Progenitor cell of endocrine pancreas (in vitro differentiated cells): ENCODE measurements at regions not wholly inside any gene's neighbourhood (a gene's known extent, or its start where the extent isn't known, plus 50 kb on each side); places are given as distances from the start of the nearest gene placed in this dataset.

ENCODE experiments used
- DNase-seq: peaks from one replicate; pipeline ENCODE4 v3.0.0; 2021; ENCODE audit warnings: low spot score; ENCODE audit not compliant: unreplicated experiment
- H3K27ac Mint-ChIP-seq: 2 replicates; pipeline ENCODE4 v1.8.0; 2021; ENCODE audit warnings: mild to moderate bottlenecking, moderate library complexity, mixed read lengths
- H3K27me3 Mint-ChIP-seq: 2 replicates; pipeline ENCODE4 v1.8.0; 2021; ENCODE audit warnings: mixed read lengths
- H3K36me3 Mint-ChIP-seq: 2 replicates; pipeline ENCODE4 v1.8.0; 2022; ENCODE audit warnings: mixed read lengths; ENCODE audit not compliant: insufficient read depth
- H3K4me1 Mint-ChIP-seq: 2 replicates; pipeline ENCODE4 v1.8.0; 2021; ENCODE audit warnings: low read depth, mixed read lengths
- H3K4me3 Mint-ChIP-seq: 2 replicates; pipeline ENCODE4 v1.8.0; 2021; ENCODE audit warnings: low read depth, mild to moderate bottlenecking, moderate library complexity, mixed read lengths
- H3K9me3 Mint-ChIP-seq: 2 replicates; pipeline ENCODE4 v1.8.0; 2021; ENCODE audit warnings: low read depth, mixed read lengths
- CTCF ChIP-seq: fragments of 200-600 bp; sonication (generic); IDR thresholded peaks from one replicate; pipeline ENCODE4 v1.5.0; 2021; ENCODE audit warnings: antibody characterized with exemption, mild to moderate bottlenecking; ENCODE audit not compliant: unreplicated experiment

GRCh38 chr3:19775765-19776164 is 158.3 kb downstream of the EFHB start:
- no peak for TF ChIP-seq CTCF
- Mint-ChIP-seq H3K4me3 (no peak overlapping the region), H3K27ac (no peak overlapping the region), H3K27me3 (no peaks in the 10 kb centered on the region), H3K36me3 (no peaks in the 10 kb centered on the region), H3K9me3 (no peaks in the 10 kb centered on the region), H3K4me1 (peaks cover 4% of the 10 kb centered on the region)
- DNase-seq: no peak

GRCh38 chr3:19769694-19770093 is 164.3 kb downstream of the EFHB start:
- TF ChIP-seq CTCF: no peak
- no peak overlapping the region for H3K4me3 Mint-ChIP-seq

GRCh38 chr3:19765954-19766353 is 168.1 kb downstream of the EFHB start:
- DNase-seq: no peak
- Mint-ChIP-seq H3K27me3 (no peaks in the 10 kb centered on the region), H3K4me3 (no peak overlapping the region), H3K9me3 (no peaks in the 10 kb centered on the region), H3K4me1 (peaks cover 21% of the 10 kb centered on the region), H3K36me3 (no peaks in the 10 kb centered on the region), H3K27ac (no peak overlapping the region)
- TF ChIP-seq CTCF: no peak

More at GRCh38 chr3:19769694-19770093, 164.3 kb downstream of the EFHB start:
- Mint-ChIP-seq H3K27ac (no peak overlapping the region), H3K4me1 (peaks cover 18% of the 10 kb centered on the region), H3K27me3 (no peaks in the 10 kb centered on the region), H3K36me3 (no peaks in the 10 kb centered on the region), H3K9me3 (no peaks in the 10 kb centered on the region)
- DNase-seq: no peak

GRCh38 chr3:19757773-19758172 is 176.2 kb downstream of the EFHB start:
- Mint-ChIP-seq H3K36me3 (no peaks in the 10 kb centered on the region), H3K9me3 (no peaks in the 10 kb centered on the region), H3K27ac (no peak overlapping the region), H3K27me3 (no peaks in the 10 kb centered on the region), H3K4me3 (no peak overlapping the region), H3K4me1 (no peaks in the 10 kb centered on the region)
- no peak for DNase-seq
- TF ChIP-seq CTCF: no peak

GRCh38 chr3:19749448-19750017 is 184.5 kb downstream of the EFHB start:
- no peak for TF ChIP-seq CTCF
- H3K4me1 Mint-ChIP-seq: no peaks in the 10 kb centered on the region
- no peak for DNase-seq
- no peaks in the 10 kb centered on the region for H3K27me3 Mint-ChIP-seq
- H3K36me3 Mint-ChIP-seq: no peaks in the 10 kb centered on the region
- H3K4me3 Mint-ChIP-seq: no peak overlapping the region
- H3K27ac Mint-ChIP-seq: no peak overlapping the region
- peaks cover 4% of the 10 kb centered on the region for H3K9me3 Mint-ChIP-seq
